ENCODE measurements at regions not wholly inside any gene's neighbourhood (a gene's known extent, or its start where the extent isn't known, plus 50 kb on each side); places are given as distances from the start of the nearest gene placed in this dataset.

DNA sequence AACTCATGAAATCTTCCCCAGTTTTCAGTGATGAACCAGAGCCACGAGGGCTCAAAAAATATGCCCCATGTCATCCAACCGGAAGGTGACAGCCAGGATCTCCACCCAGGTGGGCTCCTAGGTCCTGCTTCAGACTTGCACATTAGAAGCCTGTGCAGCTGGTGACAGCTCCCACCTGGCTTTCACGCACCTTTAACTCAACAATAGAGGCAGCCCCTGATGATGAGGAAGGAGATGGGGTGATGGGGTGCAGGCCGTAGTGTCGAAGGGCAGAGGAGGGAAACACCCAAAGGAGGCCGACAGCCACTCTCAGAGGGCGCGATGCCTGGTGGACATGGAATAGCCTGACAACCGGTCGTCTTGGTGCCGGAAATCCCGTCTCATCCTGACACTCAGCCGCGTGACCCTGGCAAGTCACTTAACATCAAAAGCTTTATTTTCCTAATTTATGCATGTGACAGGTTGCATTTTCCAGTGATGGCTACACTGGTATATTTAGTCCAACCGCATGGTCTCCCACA is 118.0 kb downstream of the SOX1 start:
- intact Hi-C loops (cut with micrococcal nuclease; ENCODE audit: unreplicated experiment), result no loop called here
- H4K20me1 ChIP-seq (ENCODE audit: insufficient read depth), result no peaks in the 10 kb centered on the region
- no peaks in the 10 kb centered on the region for H3F3A ChIP-seq (ENCODE audit: insufficient read depth, low read depth)
- no peaks in the 10 kb centered on the region for H3K4me1 ChIP-seq (replicated peaks; ENCODE audit: insufficient read depth)
- no peaks in the 10 kb centered on the region for H3K9me3 ChIP-seq (ENCODE audit: insufficient read depth, low read depth)
- H3K4me2 ChIP-seq, result no peak overlapping the region
- H2AFZ ChIP-seq, result no peak overlapping the region
- H3K27me3 ChIP-seq (ENCODE audit: insufficient read depth, low read depth), result peaks cover 97% of the 10 kb centered on the region
- H3K27ac ChIP-seq, result no peak overlapping the region
- ChIA-PET CTCF (no interaction called here), POLR2A (ENCODE audit: unreplicated experiment) (no interaction called here)
- no peaks in the 10 kb centered on the region for H3K79me2 ChIP-seq (ENCODE audit: low read depth)
- no peak for DNase-seq
- no peaks in the 10 kb centered on the region for H3K36me3 ChIP-seq (ENCODE audit: low read depth)
- BruUV-seq (replicated peaks), result no TSS peak
- H3K9me2 ChIP-seq (ENCODE audit: insufficient read depth), result no peaks in the 10 kb centered on the region
- no peak overlapping the region for H3K4me3 ChIP-seq
- TF ChIP-seq EZH2 (IDR thresholded peaks at IDR 0.05; ENCODE audit: low read depth), result no peak
- no peak for TF ChIP-seq CTCF (conservative IDR thresholded peaks at IDR 0.05)

- no peak overlapping the region for H3K4me3 ChIP-seq
- H3K79me2 ChIP-seq (ENCODE audit: low read depth), result no peaks in the 10 kb centered on the region
- no peak overlapping the region for H2AFZ ChIP-seq
- no peak overlapping the region for H3K4me2 ChIP-seq
- no peaks in the 10 kb centered on the region for H3K9me3 ChIP-seq (ENCODE audit: insufficient read depth, low read depth)
- H3K4me1 ChIP-seq (replicated peaks; ENCODE audit: insufficient read depth), result no peaks in the 10 kb centered on the region
- H3K9me2 ChIP-seq (ENCODE audit: insufficient read depth), result no peaks in the 10 kb centered on the region
- no peaks in the 10 kb centered on the region for H3K36me3 ChIP-seq (ENCODE audit: low read depth)
- intact Hi-C loops (cut with micrococcal nuclease; ENCODE audit: unreplicated experiment), result no loop called here
- CTCF ChIA-PET, result no interaction called here
- peaks cover 97% of the 10 kb centered on the region for H3K27me3 ChIP-seq (ENCODE audit: insufficient read depth, low read depth)
- TF ChIP-seq CTCF (conservative IDR thresholded peaks at IDR 0.05) (no peak), EZH2 (IDR thresholded peaks at IDR 0.05; ENCODE audit: low read depth) (no peak)
- no TSS peak for BruUV-seq (replicated peaks)
- no peaks in the 10 kb centered on the region for H4K20me1 ChIP-seq (ENCODE audit: insufficient read depth)
- POLR2A ChIA-PET (ENCODE audit: unreplicated experiment), result no interaction called here
- H3K27ac ChIP-seq, result no peak overlapping the region
- DNase-seq, result no peak
- H3F3A ChIP-seq (ENCODE audit: insufficient read depth, low read depth), result no peaks in the 10 kb centered on the region
These were observed 118.5 kb downstream of the SOX1 start for GRCh38 chr13:112185466-112185865.

- Histone ChIP-seq H2AFZ (no peak overlapping the region), H3K9me3 (ENCODE audit: insufficient read depth, low read depth) (no peaks in the 10 kb centered on the region), H3K36me3 (ENCODE audit: low read depth) (no peaks in the 10 kb centered on the region), H3K9me2 (ENCODE audit: insufficient read depth) (no peaks in the 10 kb centered on the region), H3K27ac (no peak overlapping the region), H3F3A (ENCODE audit: insufficient read depth, low read depth) (no peaks in the 10 kb centered on the region), H3K4me3 (no peak overlapping the region), H3K4me2 (no peak overlapping the region), H3K27me3 (ENCODE audit: insufficient read depth, low read depth) (peaks cover 97% of the 10 kb centered on the region), H3K79me2 (ENCODE audit: low read depth) (no peaks in the 10 kb centered on the region), H3K4me1 (replicated peaks; ENCODE audit: insufficient read depth) (no peaks in the 10 kb centered on the region), H4K20me1 (ENCODE audit: insufficient read depth) (no peaks in the 10 kb centered on the region)
- intact Hi-C loops (cut with micrococcal nuclease; ENCODE audit: unreplicated experiment), result no loop called here
- no peak for DNase-seq
- TF ChIP-seq EZH2 (IDR thresholded peaks at IDR 0.05; ENCODE audit: low read depth) (no peak), CTCF (conservative IDR thresholded peaks at IDR 0.05) (no peak)
- no TSS peak for BruUV-seq (replicated peaks)
- ChIA-PET POLR2A (ENCODE audit: unreplicated experiment) (no interaction called here), CTCF (no interaction called here)
These were observed 119.1 kb downstream of the SOX1 start for GRCh38 chr13:112186091-112186490.

All from PC-9 (cell line).